KMS-11 (cell line): ENCODE measurements at regions not wholly inside any gene's neighbourhood (a gene's known extent, or its start where the extent isn't known, plus 50 kb on each side); places are given as distances from the start of the nearest gene placed in this dataset.

Source experiments
- H2AFZ ChIP-seq: fragments of 200-600 bp; sonication (generic); 2 replicates; pipeline ENCODE4 v1.6.1; 2016; ENCODE audit warnings: antibody characterized with exemption, mixed run types, low read depth
- H3K27ac ChIP-seq: fragments of 200-600 bp; sonication (generic); 2 replicates; pipeline ENCODE4 v1.6.1; 2016; ENCODE audit warnings: mild to moderate bottlenecking, mixed run types
- H3K27me3 ChIP-seq: fragments of 200-600 bp; sonication (generic); 2 replicates; pipeline ENCODE4 v1.6.1; 2017; ENCODE audit warnings: mild to moderate bottlenecking, low read depth, mixed run types, moderate library complexity; ENCODE audit not compliant: insufficient read depth
- H3K36me3 ChIP-seq: fragments of 200-600 bp; sonication (generic); 2 replicates; pipeline ENCODE4 v1.6.1; 2017; ENCODE audit warnings: mild to moderate bottlenecking, mixed run types; ENCODE audit not compliant: insufficient read depth
- H3K4me1 ChIP-seq: fragments of 200-600 bp; sonication (generic); 2 replicates; pipeline ENCODE4 v1.6.1; 2016; ENCODE audit warnings: mild to moderate bottlenecking, low read depth, mixed run types; ENCODE audit not compliant: poor library complexity, severe bottlenecking
- H3K4me2 ChIP-seq: fragments of 200-600 bp; sonication (generic); 2 replicates; pipeline ENCODE4 v1.7.0; 2016; ENCODE audit warnings: mild to moderate bottlenecking, mixed run types
- H3K4me3 ChIP-seq: fragments of 200-600 bp; sonication (generic); IDR thresholded peaks from 2 replicates; pipeline ENCODE4 v1.6.1; 2017; ENCODE audit warnings: low read depth, low read length, mixed read lengths; ENCODE audit not compliant: insufficient read depth
- H3K79me2 ChIP-seq: fragments of 200-600 bp; sonication (generic); 2 replicates; pipeline ENCODE4 v1.6.1; 2016; ENCODE audit warnings: low read depth, mixed run types; ENCODE audit not compliant: insufficient read depth
- H3K9ac ChIP-seq: fragments of 200-600 bp; sonication (generic); 2 replicates; pipeline ENCODE4 v1.6.1; 2016; ENCODE audit warnings: mild to moderate bottlenecking, mixed run types
- H4K20me1 ChIP-seq: fragments of 200-600 bp; sonication (generic); 2 replicates; pipeline ENCODE4 v1.6.1; 2016; ENCODE audit warnings: mild to moderate bottlenecking, mixed run types; ENCODE audit not compliant: insufficient read depth
- CTCF ChIP-seq: fragments of 200-600 bp; sonication (generic); conservative IDR thresholded peaks from 2 replicates; pipeline ENCODE4 v1.6.1; 2017; ENCODE audit warnings: low read depth, mild to moderate bottlenecking, antibody characterized with exemption, low read length, moderate library complexity, mixed read lengths

DNA sequence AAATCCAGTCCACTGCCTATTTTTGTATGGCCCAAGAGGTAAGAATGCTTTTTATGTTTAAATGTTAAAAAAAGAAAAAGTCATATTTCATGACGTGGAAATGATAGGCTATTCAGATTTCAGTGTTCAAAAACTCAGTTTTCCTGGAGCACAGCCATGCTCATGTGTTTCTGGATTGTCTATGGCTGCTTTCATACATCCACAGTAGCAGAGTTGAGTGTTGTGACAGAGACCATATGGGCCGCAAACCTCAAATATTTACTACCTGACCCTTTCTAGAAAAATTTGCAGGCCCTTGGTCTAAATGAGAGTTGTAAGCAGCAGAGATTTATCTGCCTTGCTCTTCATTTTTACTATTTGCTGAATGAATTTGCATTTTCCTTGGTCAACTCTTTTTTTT is 264.1 kb downstream of the CBLN1 start:
- Histone ChIP-seq H3K36me3 (no peaks in the 10 kb centered on the region), H4K20me1 (no peaks in the 10 kb centered on the region), H3K79me2 (no peaks in the 10 kb centered on the region), H2AFZ (no peak overlapping the region), H3K27ac (no peak overlapping the region), H3K4me3 (no peak overlapping the region), H3K9ac (no peak overlapping the region), H3K4me1 (no peaks in the 10 kb centered on the region), H3K27me3 (no peaks in the 10 kb centered on the region), H3K4me2 (no peak overlapping the region)
- no peak for TF ChIP-seq CTCF

- Histone ChIP-seq H3K4me3 (no peak overlapping the region), H3K27ac (no peak overlapping the region), H3K4me1 (no peaks in the 10 kb centered on the region), H3K4me2 (no peak overlapping the region), H3K79me2 (no peaks in the 10 kb centered on the region), H4K20me1 (no peaks in the 10 kb centered on the region), H2AFZ (no peak overlapping the region), H3K27me3 (no peaks in the 10 kb centered on the region), H3K9ac (no peak overlapping the region), H3K36me3 (no peaks in the 10 kb centered on the region)
- TF ChIP-seq CTCF, result no peak
These were observed 265.2 kb downstream of the CBLN1 start for GRCh38 chr16:49016461-49016860.

- H3K4me1 ChIP-seq, result no peaks in the 10 kb centered on the region
- H3K9ac ChIP-seq, result no peak overlapping the region
- H3K27me3 ChIP-seq, result no peaks in the 10 kb centered on the region
- no peak overlapping the region for H3K4me2 ChIP-seq
- H2AFZ ChIP-seq, result no peak overlapping the region
- no peaks in the 10 kb centered on the region for H3K36me3 ChIP-seq
- no peak overlapping the region for H3K4me3 ChIP-seq
- no peak for TF ChIP-seq CTCF
- no peaks in the 10 kb centered on the region for H3K79me2 ChIP-seq
- no peaks in the 10 kb centered on the region for H4K20me1 ChIP-seq
- H3K27ac ChIP-seq, result no peak overlapping the region
These were observed 266.4 kb downstream of the CBLN1 start for GRCh38 chr16:49015225-49015592.

DNA sequence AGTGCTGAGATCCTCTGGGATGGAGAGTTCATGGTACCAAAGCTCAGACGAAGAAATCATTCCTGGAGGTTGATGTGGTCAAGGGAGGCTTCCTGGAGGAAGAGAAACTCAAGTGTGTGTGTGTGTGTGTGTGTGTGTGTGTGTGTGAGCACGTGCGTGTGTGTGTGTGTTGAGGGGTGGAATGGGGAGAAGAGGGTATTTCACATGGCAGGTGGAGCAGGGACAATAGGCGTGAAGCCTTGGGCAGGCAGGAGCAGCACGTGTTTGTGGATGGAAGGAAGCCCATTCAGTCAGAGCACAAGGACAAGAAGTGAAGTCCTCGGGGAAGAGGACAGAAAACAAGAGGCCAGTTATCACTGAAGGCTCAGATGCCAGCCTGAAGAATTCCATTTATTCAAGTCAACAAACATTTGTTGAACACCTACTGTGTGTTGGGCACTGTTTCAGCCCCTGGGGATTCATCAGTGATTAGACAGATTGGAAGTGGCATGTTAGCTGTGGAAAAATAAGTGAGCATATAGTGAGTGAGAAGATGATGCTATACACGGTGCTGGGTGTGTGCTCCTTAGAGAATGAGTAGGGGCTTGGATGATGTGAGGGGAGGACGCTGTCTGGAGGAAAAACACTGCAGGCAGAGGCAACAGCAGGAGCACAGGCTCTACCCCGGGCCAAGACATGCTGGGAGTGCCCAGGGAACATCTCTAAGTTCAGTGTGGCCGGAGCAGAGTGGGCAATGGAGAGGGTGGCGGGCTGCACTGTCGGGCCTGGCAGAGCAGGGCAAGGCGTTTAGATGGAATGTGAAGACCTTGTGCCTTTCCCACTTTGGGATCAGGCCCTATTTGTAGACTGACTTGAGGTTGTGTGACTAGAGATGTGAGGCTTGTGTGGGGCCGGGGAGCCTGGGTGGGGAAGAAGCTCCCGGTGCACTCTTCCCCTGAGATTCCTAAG is 267.1 kb downstream of the CBLN1 start:
- Histone ChIP-seq H3K27me3 (no peaks in the 10 kb centered on the region), H3K36me3 (no peaks in the 10 kb centered on the region), H2AFZ (no peak overlapping the region), H3K4me2 (no peak overlapping the region), H3K4me3 (no peak overlapping the region), H3K27ac (no peak overlapping the region), H3K9ac (no peak overlapping the region), H3K79me2 (no peaks in the 10 kb centered on the region), H4K20me1 (no peaks in the 10 kb centered on the region), H3K4me1 (no peaks in the 10 kb centered on the region)
- TF ChIP-seq CTCF, result no peak
